Nephron (organoid): ENCODE measurements at regions not wholly inside any gene's neighbourhood (a gene's known extent, or its start where the extent isn't known, plus 50 kb on each side); places are given as distances from the start of the nearest gene placed in this dataset.

Experiments used
- H3K27ac Mint-ChIP-seq, 3 experiments: 2 replicates each; pipeline ENCODE4 v1.8.0; 2020; ENCODE audit warnings: mixed read lengths in 3 of 3, mild to moderate bottlenecking in 2 of 3, moderate library complexity in 1 of 3
- H3K27me3 Mint-ChIP-seq: 2 replicates; pipeline ENCODE4 v1.8.0; 2021; ENCODE audit warnings: low read depth, mild to moderate bottlenecking, moderate library complexity, mixed read lengths
- H3K36me3 Mint-ChIP-seq: 2 replicates; pipeline ENCODE4 v1.8.0; 2020; ENCODE audit warnings: low read depth, mixed read lengths
- H3K4me1 Mint-ChIP-seq: 2 replicates; pipeline ENCODE4 v1.8.0; 2020; ENCODE audit warnings: mixed read lengths
- H3K4me3 Mint-ChIP-seq, 3 experiments: 2 replicates each; pipeline ENCODE4 v1.8.0; 2020; ENCODE audit warnings: mild to moderate bottlenecking in 3 of 3, mixed read lengths in 3 of 3, moderate library complexity in 2 of 3
- H3K9me3 Mint-ChIP-seq: 2 replicates; pipeline ENCODE4 v1.8.0; 2020; ENCODE audit warnings: mixed read lengths
- CTCF ChIP-seq, 3 experiments: fragments of 200-600 bp; sonication (generic); IDR thresholded peaks; one replicate each; pipeline ENCODE4 v1.5.0; 2021; ENCODE audit warnings: antibody characterized with exemption in 3 of 3; ENCODE audit not compliant: unreplicated experiment in 3 of 3

GRCh38 chr14:26088275-26088674, 509.6 kb downstream of the NOVA1 start:
- H3K9me3 Mint-ChIP-seq: no peaks in the 10 kb centered on the region
- TF ChIP-seq CTCF (IDR thresholded peaks at IDR 0.05; ENCODE audit: unreplicated experiment in 3 of 3): no peak
- no peaks in the 10 kb centered on the region for H3K27me3 Mint-ChIP-seq
- no peaks in the 10 kb centered on the region for H3K36me3 Mint-ChIP-seq
- no peak overlapping the region for H3K27ac Mint-ChIP-seq
- no peaks in the 10 kb centered on the region for H3K4me1 Mint-ChIP-seq
- H3K4me3 Mint-ChIP-seq: no peak overlapping the region

GRCh38 chr14:26081043-26081442, 516.8 kb downstream of the NOVA1 start:
- TF ChIP-seq CTCF (IDR thresholded peaks at IDR 0.05; ENCODE audit: unreplicated experiment in 3 of 3): no peak
- Mint-ChIP-seq H3K4me3 (no peak overlapping the region), H3K36me3 (no peaks in the 10 kb centered on the region), H3K27me3 (no peaks in the 10 kb centered on the region), H3K9me3 (no peaks in the 10 kb centered on the region), H3K27ac (no peak overlapping the region), H3K4me1 (peaks cover 10% of the 10 kb centered on the region)

GRCh38 chr14:26078561-26078960, 519.3 kb downstream of the NOVA1 start:
- H3K9me3 Mint-ChIP-seq: no peaks in the 10 kb centered on the region
- H3K36me3 Mint-ChIP-seq: no peaks in the 10 kb centered on the region
- H3K4me3 Mint-ChIP-seq: no peak overlapping the region
- no peak for TF ChIP-seq CTCF (IDR thresholded peaks at IDR 0.05; ENCODE audit: unreplicated experiment in 3 of 3)
- peak overlapping the region in 1 of 3 experiments; percentile 35 for H3K27ac Mint-ChIP-seq
- peaks cover 10% of the 10 kb centered on the region for H3K4me1 Mint-ChIP-seq
- no peaks in the 10 kb centered on the region for H3K27me3 Mint-ChIP-seq

- no peaks in the 10 kb centered on the region for H3K9me3 Mint-ChIP-seq
- no peak overlapping the region for H3K27ac Mint-ChIP-seq
Measured at GRCh38 chr14:26074892-26075291, 522.9 kb downstream of the NOVA1 start.

GRCh38 chr14:26070443-26070842, 527.4 kb downstream of the NOVA1 start:
- Mint-ChIP-seq H3K4me1 (peaks cover 14% of the 10 kb centered on the region), H3K9me3 (no peaks in the 10 kb centered on the region), H3K27me3 (no peaks in the 10 kb centered on the region), H3K27ac (no peak overlapping the region), H3K4me3 (no peak overlapping the region), H3K36me3 (no peaks in the 10 kb centered on the region)
- no peak for TF ChIP-seq CTCF (IDR thresholded peaks at IDR 0.05; ENCODE audit: unreplicated experiment in 3 of 3)

More at GRCh38 chr14:26074892-26075291, 522.9 kb downstream of the NOVA1 start:
- no peak overlapping the region for H3K4me3 Mint-ChIP-seq
- H3K4me1 Mint-ChIP-seq: peaks cover 16% of the 10 kb centered on the region
- H3K27me3 Mint-ChIP-seq: no peaks in the 10 kb centered on the region
- no peaks in the 10 kb centered on the region for H3K36me3 Mint-ChIP-seq
- no peak for TF ChIP-seq CTCF (IDR thresholded peaks at IDR 0.05; ENCODE audit: unreplicated experiment in 3 of 3)

GRCh38 chr14:26067786-26068459, 529.9 kb downstream of the NOVA1 start:
- no peak for TF ChIP-seq CTCF (IDR thresholded peaks at IDR 0.05; ENCODE audit: unreplicated experiment in 3 of 3)

More at GRCh38 chr14:26067786-26068459, 529.9 kb downstream of the NOVA1 start:
- H3K9me3 Mint-ChIP-seq: no peaks in the 10 kb centered on the region
- no peaks in the 10 kb centered on the region for H3K27me3 Mint-ChIP-seq
- H3K36me3 Mint-ChIP-seq: no peaks in the 10 kb centered on the region
- H3K27ac Mint-ChIP-seq: peak overlapping the region in 2 of 3 experiments; percentile 2 to 10
- peaks cover 14% of the 10 kb centered on the region for H3K4me1 Mint-ChIP-seq
- H3K4me3 Mint-ChIP-seq: no peak overlapping the region
